SK-N-SH (cell line): ENCODE measurements at regions not wholly inside any gene's neighbourhood (a gene's known extent, or its start where the extent isn't known, plus 50 kb on each side); places are given as distances from the start of the nearest gene placed in this dataset.

Source experiments
- CTCF ChIA-PET: fragments of 300-600, 350-600 bp; formaldehyde crosslinking; extraction: SDS; loops from one replicate; lab custom pipeline; 2021; lab: Yijun Ruan, JAX
- POLR2A ChIA-PET: fragments of 350-600 bp; sonication (Branson Sonifier 250); formaldehyde crosslinking; extraction: SDS; loops from one replicate; lab custom pipeline; 2020; ENCODE audit warnings: antibody characterized with exemption, inconsistent platforms; lab: Yijun Ruan, JAX
- DNase-seq: peaks from one replicate; pipeline ENCODE4 v3.0.0; 2012
- H2AFZ ChIP-seq: fragments of 200-600 bp; sonication (generic); 2 replicates; pipeline ENCODE4 v1.8.1; 2016; ENCODE audit warnings: antibody characterized with exemption, mild to moderate bottlenecking, low read depth
- H3F3A ChIP-seq: fragments of 200-600 bp; sonication (generic); replicated peaks from 2 replicates; pipeline ENCODE3; 2016; ENCODE audit warnings: antibody characterized with exemption, mild to moderate bottlenecking; ENCODE audit not compliant: insufficient read depth
- H3K27ac ChIP-seq, 2 experiments: fragments of 200-500 bp in 1 of 2; fragments of 200-600 bp in 1 of 2; sonication (Bioruptor generic) in 1 of 2; sonication (generic), shearing (Covaris generic) in 1 of 2; 2 replicates each; pipeline versions ENCODE4 v1.5.1 to v1.6.1; 2014 to 2016; ENCODE audit warnings: low read depth in 2 of 2, inconsistent platforms in 1 of 2, low read length in 1 of 2, mild to moderate bottlenecking in 1 of 2, mixed read lengths in 1 of 2
- H3K27me3 ChIP-seq: fragments of 200-600 bp; sonication (generic), shearing (Covaris generic); 2 replicates; pipeline ENCODE4 v1.6.1; 2016; ENCODE audit warnings: mixed run types; ENCODE audit not compliant: insufficient read depth
- H3K36me3 ChIP-seq, 2 experiments: fragments of 200-500 bp in 1 of 2; fragments of 200-600 bp in 1 of 2; sonication (Bioruptor generic) in 1 of 2; sonication (generic) in 1 of 2; replicated peaks in 1 of 2; 2 replicates each; pipeline versions ENCODE3 to v1.5.1; 2014 to 2016; ENCODE audit warnings: low read length in 1 of 2, mild to moderate bottlenecking in 1 of 2; ENCODE audit not compliant: insufficient read depth in 2 of 2, control insufficient read depth in 1 of 2
- H3K4me1 ChIP-seq, 2 experiments: fragments of 200-500 bp in 1 of 2; fragments of 200-600 bp in 1 of 2; sonication (Bioruptor generic) in 1 of 2; sonication (generic), shearing (Covaris generic) in 1 of 2; 2 replicates each; pipeline versions ENCODE4 v1.5.1 to v1.6.1; 2014 to 2016; ENCODE audit warnings: low read depth in 1 of 2, low read length in 1 of 2, mixed run types in 1 of 2; ENCODE audit not compliant: insufficient read depth in 2 of 2, control insufficient read depth in 1 of 2
- H3K4me2 ChIP-seq: fragments of 200-600 bp; sonication (generic), shearing (Covaris generic); 2 replicates; pipeline ENCODE4 v1.6.1; 2017; ENCODE audit warnings: mixed run types
- H3K4me3 ChIP-seq, 2 experiments: fragments of 200-500 bp in 1 of 2; fragments of 200-600 bp in 1 of 2; sonication (Bioruptor generic) in 1 of 2; sonication (generic), shearing (Covaris generic) in 1 of 2; 2 replicates each; pipeline versions ENCODE4 v1.5.1 to v1.8.1; 2014 to 2016; ENCODE audit warnings: low read depth in 2 of 2, inconsistent platforms in 1 of 2, low read length in 1 of 2, mild to moderate bottlenecking in 1 of 2, mixed read lengths in 1 of 2, moderate library complexity in 1 of 2
- H3K79me2 ChIP-seq: fragments of 200-600 bp; sonication (generic); 2 replicates; pipeline ENCODE4 v1.8.1; 2017; ENCODE audit warnings: mild to moderate bottlenecking; ENCODE audit not compliant: insufficient read depth
- H3K9ac ChIP-seq: fragments of 200-600 bp; sonication (generic); 2 replicates; pipeline ENCODE4 v1.6.1; 2017; ENCODE audit warnings: mixed run types
- H3K9me2 ChIP-seq: fragments of 200-600 bp; sonication (generic); 2 replicates; pipeline ENCODE4 v1.6.1; 2017; ENCODE audit warnings: mixed run types
- H3K9me3 ChIP-seq: fragments of 200-600 bp; sonication (generic); 2 replicates; pipeline ENCODE4 v1.6.1; 2017; ENCODE audit warnings: mixed run types, mild to moderate bottlenecking, moderate library complexity
- H4K20me1 ChIP-seq: fragments of 200-600 bp; sonication (generic); 2 replicates; pipeline ENCODE4 v1.6.1; 2017; ENCODE audit warnings: mild to moderate bottlenecking, mixed run types; ENCODE audit not compliant: insufficient read depth
- EZH2phosphoT487 ChIP-seq: fragments of 200-600 bp; sonication (generic); IDR thresholded peaks from 2 replicates; pipeline ENCODE4 v1.6.1; 2017; ENCODE audit warnings: low read depth, mixed run types, mild to moderate bottlenecking, antibody characterized with exemption, moderate library complexity, borderline replicate concordance
- FOXJ3 ChIP-seq: sonication (generic); formaldehyde crosslinking; IDR thresholded peaks from 2 replicates; pipeline ENCODE4 v1.5.1; 2020; ENCODE audit warnings: mild to moderate bottlenecking, missing genetic modification reagents
- FOXM1 ChIP-seq: IDR thresholded peaks from 2 replicates; pipeline ENCODE4 v1.4.0; 2012; ENCODE audit warnings: low read depth, mild to moderate bottlenecking
- GABPA ChIP-seq: IDR thresholded peaks from 2 replicates; pipeline ENCODE4 v1.4.0; 2012; ENCODE audit warnings: low read depth, mild to moderate bottlenecking
- IRF3 ChIP-seq: fragments of 150-350 bp; IDR thresholded peaks from 2 replicates; pipeline ENCODE4 v1.6.1; 2016; ENCODE audit warnings: mild to moderate bottlenecking, low read depth, low read length
- JUND ChIP-seq: IDR thresholded peaks from 2 replicates; pipeline ENCODE4 v1.4.0; 2012
- MAX ChIP-seq: IDR thresholded peaks from 2 replicates; pipeline ENCODE4 v1.4.0; 2012; ENCODE audit warnings: low read depth
- MEF2A ChIP-seq: IDR thresholded peaks from 2 replicates; pipeline ENCODE4 v1.4.0; 2012; ENCODE audit warnings: low read depth, borderline replicate concordance
- MXI1 ChIP-seq: IDR thresholded peaks from 2 replicates; pipeline ENCODE4 v1.6.1; 2012; ENCODE audit warnings: mild to moderate bottlenecking, low read depth, low read length, improper control_type of control experiment
- NFIC ChIP-seq: IDR thresholded peaks from 2 replicates; pipeline ENCODE4 v1.4.0; 2012; ENCODE audit warnings: borderline replicate concordance
- NRF1 ChIP-seq: IDR thresholded peaks from 2 replicates; pipeline ENCODE4 v1.6.1; 2012; ENCODE audit warnings: low read depth, mild to moderate bottlenecking, low read length
- PBX3 ChIP-seq: IDR thresholded peaks from 2 replicates; pipeline ENCODE4; 2012
- RCOR1 ChIP-seq: fragments of 150-350 bp; IDR thresholded peaks from 2 replicates; pipeline ENCODE4 v1.6.1; 2017; ENCODE audit warnings: antibody characterized with exemption, low read length
- REST ChIP-seq: IDR thresholded peaks from 2 replicates; pipeline ENCODE4 v1.6.1; 2012; ENCODE audit warnings: mild to moderate bottlenecking, low read depth, low read length, moderate library complexity
- RXRA ChIP-seq: IDR thresholded peaks from 2 replicates; pipeline ENCODE4 v1.4.0; 2012; ENCODE audit warnings: low read depth, mild to moderate bottlenecking, borderline replicate concordance
- SIN3A ChIP-seq: IDR thresholded peaks from 2 replicates; pipeline ENCODE4 v1.6.1; 2012; ENCODE audit warnings: low read depth, mild to moderate bottlenecking, low read length, moderate library complexity, borderline replicate concordance
- SMC3 ChIP-seq: IDR thresholded peaks from 2 replicates; pipeline ENCODE4 v1.6.1; 2012; ENCODE audit warnings: low read depth, low read length, improper control_type of control experiment
- TCF12 ChIP-seq: IDR thresholded peaks from 2 replicates; pipeline ENCODE4 v1.4.0; 2012
- USF2 ChIP-seq: fragments of 150-350 bp; IDR thresholded peaks from 2 replicates; pipeline ENCODE4 v1.6.1; 2017; ENCODE audit warnings: antibody characterized with exemption, low read length, low read depth, borderline replicate concordance
- YY1 ChIP-seq: IDR thresholded peaks from 2 replicates; pipeline ENCODE4 v1.4.0; 2012; ENCODE audit warnings: low read depth, mild to moderate bottlenecking
- WGBS: methylation state at CpG from one replicate; pipeline ENCODE4 v1.1.6; 2017; ENCODE audit warnings: low lambda C conversion rate; 5-methylcytosine and 5-hydroxymethylcytosine counted together

GRCh38 chr15:62520887-62521286 lies 355.8 kb upstream of the C2CD4B start:
- Histone ChIP-seq H3K27ac (no peak overlapping the region), H3K27me3 (no peaks in the 10 kb centered on the region), H3K9me2 (no peaks in the 10 kb centered on the region), H3F3A (no peaks in the 10 kb centered on the region), H3K4me2 (no peak overlapping the region), H3K9me3 (no peaks in the 10 kb centered on the region)
- TF ChIP-seq GABPA (no peak), USF2 (no peak), MEF2A (no peak), MAX (no peak), PBX3 (no peak), RXRA (no peak), NRF1 (no peak), JUND (no peak), NFIC (no peak), SIN3A (no peak), TCF12 (no peak), FOXJ3 (no peak), YY1 (no peak), REST (no peak), RCOR1 (no peak), MXI1 (no peak), IRF3 (no peak), FOXM1 (no peak), EZH2phosphoT487 (no peak), SMC3 (no peak)
- TF ChIP-seq, all 33 proteins: peak for 0
- H3K4me3 ChIP-seq = no peak overlapping the region
- no peak for DNase-seq
- 87% methylated on average over 2 of the region's 2 CpGs for WGBS
- no peaks in the 10 kb centered on the region for H4K20me1 ChIP-seq
- no peak overlapping the region for H3K9ac ChIP-seq
- H3K4me1 ChIP-seq = peaks cover 0 to 11% of the 10 kb centered on the region in 2 experiments; a peak in 2 of 4 replicates
- H3K79me2 ChIP-seq = 0 out of 2 replicates have a peak, but pooled peaks cover 6% of the 10 kb centered on the region
- H3K36me3 ChIP-seq = no peaks in the 10 kb centered on the region
- CTCF ChIA-PET = interaction anchor here (1.1 kb wide), 1 partner anchor 129 kb away, joined by 3 read pairs; no protein-coding TSS in a partner anchor
- no peak overlapping the region for H2AFZ ChIP-seq
- POLR2A ChIA-PET = no interaction called here
